DMS153 treated with DMSO at 0.1 percent for 48 hours (cell line): ENCODE measurements at regions not wholly inside any gene's neighbourhood (a gene's known extent, or its start where the extent isn't known, plus 50 kb on each side); places are given as distances from the start of the nearest gene placed in this dataset.

Experiments
- DNase-seq: peaks from one replicate; lab custom pipeline; 2025; ENCODE audit not compliant: unreplicated experiment; lab: John Stamatoyannopoulos, UW

- no peak for DNase-seq
These were observed 119.4 kb downstream of the EVX1 start for GRCh38 chr7:27362026-27362425.

GRCh38 chr7:27364344-27364758, 121.7 kb downstream of the EVX1 start:
- no peak for DNase-seq

- DNase-seq: no peak
These were observed 124.8 kb downstream of the EVX1 start for GRCh38 chr7:27367179-27367932.

GRCh38 chr7:27367933-27368549, 125.4 kb downstream of the EVX1 start:
- DNase-seq: no peak

- no peak for DNase-seq
These were observed 132.6 kb downstream of the EVX1 start for GRCh38 chr7:27374958-27375841.

GRCh38 chr7:27375958-27376357, 133.4 kb downstream of the EVX1 start:
- no peak for DNase-seq

GRCh38 chr7:27377988-27378387, 135.4 kb downstream of the EVX1 start:
- no peak for DNase-seq

- DNase-seq: no peak
These were observed 139.7 kb downstream of the EVX1 start for GRCh38 chr7:27382307-27382706.

GRCh38 chr7:27386581-27386980, 144.0 kb downstream of the EVX1 start:
- no peak for DNase-seq

GRCh38 chr7:27387864-27388263, 145.3 kb downstream of the EVX1 start:
- no peak for DNase-seq

- DNase-seq: no peak
These were observed 146.0 kb downstream of the EVX1 start for GRCh38 chr7:27388561-27388960.

- DNase-seq: no peak
These were observed 146.9 kb downstream of the EVX1 start for GRCh38 chr7:27389496-27389895.

GRCh38 chr7:27392477-27392876, 149.9 kb downstream of the EVX1 start:
- DNase-seq: no peak

GRCh38 chr7:27394871-27395270, 152.3 kb downstream of the EVX1 start:
- DNase-seq: no peak

GRCh38 chr7:27395626-27396025, 153.0 kb downstream of the EVX1 start:
- DNase-seq: no peak

GRCh38 chr7:27397503-27397902, 154.9 kb downstream of the EVX1 start:
- DNase-seq: no peak

GRCh38 chr7:27398851-27399250, 156.2 kb downstream of the EVX1 start:
- no peak for DNase-seq

- no peak for DNase-seq
These were observed 157.4 kb downstream of the EVX1 start for GRCh38 chr7:27399791-27400567.

- DNase-seq: no peak
These were observed 163.2 kb downstream of the EVX1 start for GRCh38 chr7:27405780-27406179.

GRCh38 chr7:27409311-27409710, 166.7 kb downstream of the EVX1 start:
- no peak for DNase-seq

GRCh38 chr7:27409776-27410175, 167.2 kb downstream of the EVX1 start:
- DNase-seq: no peak
